HCT116 (cell line): ENCODE measurements at regions not wholly inside any gene's neighbourhood (a gene's known extent, or its start where the extent isn't known, plus 50 kb on each side); places are given as distances from the start of the nearest gene placed in this dataset.

Experiments used
- ATAC-seq: fragments of 200-7000 bp; cut with Tn5 transposase; 2 replicates; pipeline ENCODE4 v1.9.1; 2020; ENCODE audit warnings: mild to moderate bottlenecking, moderate library complexity
- BruUV-seq: library from RNA; stranded (reverse); fragments of 400-500 nt; replicated peaks from 2 replicates; lab custom pipeline; 2021; lab: Mats Ljungman, UMichigan
- CTCF ChIA-PET: fragments of 300-600 bp; sonication (Branson Sonifier 250); formaldehyde crosslinking; loops from one replicate; lab custom pipeline; 2021; ENCODE audit warnings: antibody characterized with exemption; lab: Charles Lee
- POLR2A ChIA-PET: fragments of 300-600, 350-600 bp; sonication (Branson Sonifier 250); formaldehyde crosslinking; loops from one replicate; lab custom pipeline; 2021; ENCODE audit warnings: antibody characterized with exemption; lab: Charles Lee
- RAD21 ChIA-PET, 2 experiments: fragments of 300-600 bp; sonication (Branson Sonifier 250); formaldehyde crosslinking; loops; one replicate each; lab custom pipeline; 2023; ENCODE audit warnings: low total read pairs in 2 of 2; ENCODE audit not compliant: uncharacterized antibody in 2 of 2, unreplicated experiment in 2 of 2, low non-redundant PET in 1 of 2; lab: Charles Lee
- DNase-seq: peaks from one replicate; pipeline ENCODE4 v3.0.0-alpha.2; 2010; ENCODE audit warnings: low read depth, low spot score
- H2AFZ ChIP-seq: fragments of 200-600 bp; shearing (Covaris generic), sonication (generic); 2 replicates; pipeline ENCODE4 v1.6.1; 2017; ENCODE audit warnings: low read depth, mixed run types, mixed read lengths, antibody characterized with exemption, low read length; ENCODE audit not compliant: poor library complexity, severe bottlenecking
- H3K27ac ChIP-seq: 2 replicates; pipeline ENCODE4 v1.5.1; 2012; ENCODE audit warnings: low read depth, low read length
- H3K27me3 ChIP-seq: fragments of 200-600 bp; sonication (generic); 2 replicates; pipeline ENCODE4 v1.6.1; 2016; ENCODE audit warnings: mixed run types, low read length, mixed read lengths; ENCODE audit not compliant: insufficient read depth
- H3K36me3 ChIP-seq, 2 experiments: fragments of 200-500 bp in 1 of 2; fragments of 200-600 bp in 1 of 2; sonication (Bioruptor generic) in 1 of 2; sonication (generic) in 1 of 2; 2 replicates each; pipeline versions ENCODE4 v1.5.1 to v1.6.1; 2014 to 2016; ENCODE audit warnings: low read length in 2 of 2, inconsistent platforms in 1 of 2, mixed read lengths in 1 of 2, mixed run types in 1 of 2; ENCODE audit not compliant: insufficient read depth in 2 of 2, control insufficient read depth in 1 of 2
- H3K4me1 ChIP-seq, 2 experiments: fragments of 200-600 bp in 1 of 2; sonication (generic) in 1 of 2; 2 replicates each; pipeline versions ENCODE4 v1.5.1 to v1.6.1; 2012 to 2017; ENCODE audit warnings: low read length in 2 of 2, inconsistent platforms in 1 of 2, mild to moderate bottlenecking in 1 of 2, mixed read lengths in 1 of 2, mixed run types in 1 of 2, moderate library complexity in 1 of 2; ENCODE audit not compliant: insufficient read depth in 2 of 2, control insufficient read depth in 1 of 2
- H3K4me2 ChIP-seq: fragments of 200-600 bp; sonication (generic); 2 replicates; pipeline ENCODE4 v1.6.1; 2017; ENCODE audit warnings: mixed run types, low read length, mixed read lengths
- H3K4me3 ChIP-seq, 2 experiments: fragments of 200-600 bp in 1 of 2; sonication (generic) in 1 of 2; replicated peaks in 1 of 2; 2 replicates each; pipeline ENCODE4 v1.5.1; 2011 to 2016; ENCODE audit warnings: low read length in 2 of 2, control low read depth in 1 of 2, low read depth in 1 of 2, mild to moderate bottlenecking in 1 of 2, mixed read lengths in 1 of 2, mixed run types in 1 of 2
- H3K79me2 ChIP-seq: fragments of 200-600 bp; sonication (generic); 2 replicates; pipeline ENCODE4 v1.6.1; 2017; ENCODE audit warnings: mild to moderate bottlenecking, mixed run types, low read length, moderate library complexity, mixed read lengths; ENCODE audit not compliant: insufficient read depth
- H3K9ac ChIP-seq: fragments of 200-600 bp; sonication (generic); 2 replicates; pipeline ENCODE4 v1.6.1; 2016; ENCODE audit warnings: low read length, mixed read lengths
- H3K9me2 ChIP-seq: fragments of 200-600 bp; sonication (generic), shearing (Covaris generic); 2 replicates; pipeline ENCODE4 v1.6.1; 2017; ENCODE audit warnings: mixed run types, mild to moderate bottlenecking, moderate library complexity; ENCODE audit not compliant: insufficient read depth
- H3K9me3 ChIP-seq, 2 experiments: fragments of 200-500 bp in 1 of 2; fragments of 200-600 bp in 1 of 2; sonication (Bioruptor generic) in 1 of 2; sonication (generic) in 1 of 2; 2 replicates each; pipeline ENCODE4 v1.6.1; 2014 to 2017; ENCODE audit warnings: low read length in 2 of 2, mixed read lengths in 2 of 2, inconsistent platforms in 1 of 2, low read depth in 1 of 2, mild to moderate bottlenecking in 1 of 2, mixed run types in 1 of 2, moderate library complexity in 1 of 2; ENCODE audit not compliant: control insufficient read depth in 1 of 2, insufficient read depth in 1 of 2
- H4K20me1 ChIP-seq: fragments of 200-600 bp; sonication (generic), shearing (Covaris generic); 2 replicates; pipeline ENCODE4 v1.6.1; 2017; ENCODE audit warnings: mixed run types, mild to moderate bottlenecking, moderate library complexity; ENCODE audit not compliant: insufficient read depth
- CBX3 ChIP-seq: IDR thresholded peaks from 2 replicates; pipeline ENCODE4 v1.6.1; 2012; ENCODE audit warnings: low read depth
- CEBPB ChIP-seq: IDR thresholded peaks from 2 replicates; pipeline ENCODE4 v1.6.1; 2012; ENCODE audit warnings: low read depth
- CTCF ChIP-seq, 3 experiments: fragments of 200-600 bp in 1 of 3; sonication (generic) in 1 of 3; IDR thresholded peaks in 2 of 3; conservative IDR thresholded peaks in 1 of 3; 2 replicates each; pipeline ENCODE4 v1.5.1; 2012 to 2017; ENCODE audit warnings: low read depth in 2 of 3, low read length in 2 of 3, antibody characterized with exemption in 1 of 3, borderline replicate concordance in 1 of 3, control low read depth in 1 of 3, mild to moderate bottlenecking in 1 of 3, mixed read lengths in 1 of 3, mixed run types in 1 of 3, moderate library complexity in 1 of 3; ENCODE audit not compliant: insufficient read depth in 1 of 3
- EGR1 ChIP-seq: IDR thresholded peaks from 2 replicates; pipeline ENCODE4 v1.6.1; 2012; ENCODE audit warnings: low read depth
- EZH2 ChIP-seq: fragments of 200-600 bp; sonication (generic); IDR thresholded peaks from 2 replicates; pipeline ENCODE4 v1.6.1; 2017; ENCODE audit warnings: antibody characterized with exemption, mixed run types
- EZH2phosphoT487 ChIP-seq: fragments of 200-600 bp; IDR thresholded peaks from 2 replicates; pipeline ENCODE4 v1.6.1; 2018; ENCODE audit warnings: antibody characterized with exemption, borderline replicate concordance
- FOSL1 ChIP-seq: IDR thresholded peaks from 2 replicates; pipeline ENCODE4 v1.6.1; 2012; ENCODE audit warnings: low read depth
- POLR2A ChIP-seq: IDR thresholded peaks from 2 replicates; pipeline ENCODE4 v1.7.0; 2011; ENCODE audit warnings: borderline replicate concordance; ENCODE audit not compliant: insufficient read depth, insufficient read length; ENCODE audit errors: extremely low read depth
- POLR2AphosphoS5 ChIP-seq: IDR thresholded peaks from 2 replicates; pipeline ENCODE4 v1.6.1; 2011; ENCODE audit warnings: mild to moderate bottlenecking, low read depth, low read length, moderate library complexity
- RAD21 ChIP-seq: IDR thresholded peaks from 2 replicates; pipeline ENCODE4 v1.6.1; 2012; ENCODE audit warnings: low read depth, mild to moderate bottlenecking
- SIN3A ChIP-seq: IDR thresholded peaks from 2 replicates; pipeline ENCODE4 v1.6.1; 2012; ENCODE audit warnings: low read depth
- SP1 ChIP-seq: IDR thresholded peaks from 2 replicates; pipeline ENCODE4 v1.6.1; 2012; ENCODE audit warnings: low read depth
- SRF ChIP-seq: IDR thresholded peaks from 2 replicates; pipeline ENCODE4 v1.6.1; 2012; ENCODE audit warnings: low read depth
- YY1 ChIP-seq: IDR thresholded peaks from 2 replicates; pipeline ENCODE4 v1.6.1; 2011; ENCODE audit warnings: low read length, low read depth, moderate library complexity, mild to moderate bottlenecking; ENCODE audit not compliant: insufficient replicate concordance; ENCODE audit errors: extremely low read depth
- ZFX ChIP-seq: fragments of 450-650 bp; IDR thresholded peaks from 2 replicates; pipeline ENCODE4 v1.6.1; 2017
- ZNF274 ChIP-seq: fragments of 200-500 bp; sonication (Bioruptor generic); IDR thresholded peaks from 2 replicates; pipeline ENCODE4 v1.6.1; 2014; ENCODE audit warnings: mild to moderate bottlenecking, low read depth, low read length, inconsistent platforms
- intact Hi-C: fragments of 100-400 bp; cut with micrococcal nuclease; formaldehyde crosslinking; loops from 2 replicates; pipeline ENCODE4 v1.10.0; 2022
- TF ChIP-seq, protein P1 (sequence below): IDR thresholded peaks from 2 replicates; pipeline ENCODE4 v1.6.1; 2011; ENCODE audit warnings: mild to moderate bottlenecking, low read length, moderate library complexity; ENCODE audit not compliant: insufficient replicate concordance; ENCODE audit errors: extremely low read depth

DNA sequence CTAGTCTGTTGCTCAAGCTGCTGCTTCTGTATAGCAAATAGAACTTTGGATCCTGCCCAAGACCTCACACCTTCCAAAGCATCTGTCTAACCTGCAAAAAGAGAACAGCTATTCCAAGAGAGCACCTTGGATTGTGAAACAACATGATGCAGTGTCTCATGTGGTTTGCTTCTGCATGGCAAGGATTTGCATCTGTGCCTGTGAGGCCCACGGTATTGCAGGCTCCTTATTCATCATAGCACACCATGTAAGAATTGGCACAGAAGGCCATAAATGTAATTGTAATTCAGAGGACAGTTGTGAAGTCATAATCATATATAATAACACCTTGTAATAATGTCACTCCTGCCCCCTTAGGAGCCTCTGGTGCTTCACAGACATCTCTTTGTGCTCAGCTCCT is 147.1 kb downstream of the ZNF674 start:
- RAD21 ChIA-PET, result no interaction called here
- no peak overlapping the region for H3K9ac ChIP-seq
- H3K4me3 ChIP-seq, result no peak overlapping the region
- CTCF ChIA-PET, result no interaction called here
- no peak overlapping the region for H3K4me2 ChIP-seq
- POLR2A ChIA-PET, result no interaction called here
- no peaks in the 10 kb centered on the region for H3K36me3 ChIP-seq
- intact Hi-C loops, result no loop called here
- DNase-seq (no peak), ATAC-seq (no peak)
- no TSS peak for BruUV-seq
- no peaks in the 10 kb centered on the region for H3K27me3 ChIP-seq
- no peaks in the 10 kb centered on the region for H3K9me2 ChIP-seq
- H3K4me1 ChIP-seq, result no peaks in the 10 kb centered on the region
- H4K20me1 ChIP-seq, result no peaks in the 10 kb centered on the region
- H3K27ac ChIP-seq, result no peak overlapping the region
- no peaks in the 10 kb centered on the region for H3K79me2 ChIP-seq
- H3K9me3 ChIP-seq, result no peaks in the 10 kb centered on the region
- no peak overlapping the region for H2AFZ ChIP-seq
- TF ChIP-seq EZH2, result no peak
- TF ChIP-seq, protein P1, sequence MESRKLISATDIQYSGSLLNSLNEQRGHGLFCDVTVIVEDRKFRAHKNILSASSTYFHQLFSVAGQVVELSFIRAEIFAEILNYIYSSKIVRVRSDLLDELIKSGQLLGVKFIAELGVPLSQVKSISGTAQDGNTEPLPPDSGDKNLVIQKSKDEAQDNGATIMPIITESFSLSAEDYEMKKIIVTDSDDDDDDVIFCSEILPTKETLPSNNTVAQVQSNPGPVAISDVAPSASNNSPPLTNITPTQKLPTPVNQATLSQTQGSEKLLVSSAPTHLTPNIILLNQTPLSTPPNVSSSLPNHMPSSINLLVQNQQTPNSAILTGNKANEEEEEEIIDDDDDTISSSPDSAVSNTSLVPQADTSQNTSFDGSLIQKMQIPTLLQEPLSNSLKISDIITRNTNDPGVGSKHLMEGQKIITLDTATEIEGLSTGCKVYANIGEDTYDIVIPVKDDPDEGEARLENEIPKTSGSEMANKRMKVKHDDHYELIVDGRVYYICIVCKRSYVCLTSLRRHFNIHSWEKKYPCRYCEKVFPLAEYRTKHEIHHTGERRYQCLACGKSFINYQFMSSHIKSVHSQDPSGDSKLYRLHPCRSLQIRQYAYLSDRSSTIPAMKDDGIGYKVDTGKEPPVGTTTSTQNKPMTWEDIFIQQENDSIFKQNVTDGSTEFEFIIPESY, result no peak
- TF ChIP-seq EZH2phosphoT487, result no peak
- no peak for TF ChIP-seq YY1
- TF ChIP-seq POLR2AphosphoS5, result no peak
- TF ChIP-seq CEBPB, result no peak
- no peak for TF ChIP-seq EGR1
- no peak for TF ChIP-seq POLR2A
- TF ChIP-seq FOSL1, result no peak
- no peak for TF ChIP-seq SRF
- TF ChIP-seq SIN3A, result no peak
- TF ChIP-seq ZFX, result no peak
- no peak for TF ChIP-seq RAD21
- no peak for TF ChIP-seq CBX3
- no peak for TF ChIP-seq ZNF274
- no peak for TF ChIP-seq SP1
- no peak for TF ChIP-seq CTCF (IDR thresholded peaks at IDR 0.05 in 2 of 3, conservative IDR thresholded peaks at IDR 0.05 in 1 of 3; ENCODE audit: borderline replicate concordance in 1 of 3, insufficient read depth in 1 of 3, low read depth in 2 of 3, low read length in 2 of 3)
